HepG2 (cell line): ENCODE measurements at regions not wholly inside any gene's neighbourhood (a gene's known extent, or its start where the extent isn't known, plus 50 kb on each side); places are given as distances from the start of the nearest gene placed in this dataset.

Experiments used
- CEBPB ChIP-seq: IDR thresholded peaks from 2 replicates; pipeline ENCODE4 v1.6.1; 2011; ENCODE audit warnings: low read depth, low read length, improper control_type of control experiment, borderline replicate concordance
- CTCF ChIP-seq: sonication (generic); formaldehyde crosslinking; IDR thresholded peaks from 2 replicates; pipeline ENCODE4 v1.5.0; 2020; ENCODE audit warnings: mild to moderate bottlenecking, missing genetic modification reagents, moderate library complexity
- DRAP1 ChIP-seq: IDR thresholded peaks from 2 replicates; pipeline ENCODE4 v1.6.1; 2016; ENCODE audit warnings: missing genetic modification reagents, missing compliant biosample characterization
- FOXA1 ChIP-seq, 2 experiments: fragments of 450-650 bp in 1 of 2; sonication (generic) in 1 of 2; formaldehyde crosslinking in 1 of 2; IDR thresholded peaks; 2 replicates each; pipeline versions ENCODE4 v1.4.0 to v1.6.1; 2016 to 2020; ENCODE audit warnings: missing genetic modification reagents in 1 of 2
- POLR2A ChIP-seq, 2 experiments: IDR thresholded peaks; 2 replicates each; pipeline ENCODE4 v1.6.1; 2011; ENCODE audit warnings: low read depth in 2 of 2, low read length in 2 of 2, mild to moderate bottlenecking in 1 of 2, moderate library complexity in 1 of 2; ENCODE audit not compliant: insufficient read depth in 1 of 2
- RAD21 ChIP-seq: fragments of 450-650 bp; formaldehyde crosslinking; IDR thresholded peaks from 2 replicates; pipeline ENCODE4 v1.5.0; 2020; ENCODE audit warnings: mild to moderate bottlenecking
- REXO4 ChIP-seq: sonication (generic); formaldehyde crosslinking; IDR thresholded peaks from 2 replicates; pipeline ENCODE4 v1.8.0; 2022; ENCODE audit warnings: missing genetic modification reagents, mild to moderate bottlenecking, borderline replicate concordance
- SRSF4 ChIP-seq: fragments of 200-400 bp; formaldehyde crosslinking; IDR thresholded peaks from one replicate; pipeline ENCODE4 v1.6.1; 2018; ENCODE audit warnings: mild to moderate bottlenecking, low read depth, low read length, moderate library complexity; ENCODE audit not compliant: poor library complexity, severe bottlenecking
- TARDBP ChIP-seq: sonication (generic); formaldehyde crosslinking; IDR thresholded peaks from 2 replicates; pipeline ENCODE4 v1.8.0; 2022; ENCODE audit warnings: mild to moderate bottlenecking, missing genetic modification reagents
- TP53 ChIP-seq: sonication (generic); formaldehyde crosslinking; conservative IDR thresholded peaks from 2 replicates; pipeline ENCODE4 v1.4.0; 2020; ENCODE audit warnings: missing genetic modification reagents
- ZBTB46 ChIP-seq: sonication (generic); formaldehyde crosslinking; IDR thresholded peaks from 2 replicates; pipeline ENCODE4 v1.4.0; 2020; ENCODE audit warnings: mild to moderate bottlenecking, missing genetic modification reagents, borderline replicate concordance
- ZFP36 ChIP-seq: fragments of 150-350 bp; IDR thresholded peaks from 2 replicates; pipeline ENCODE4 v1.6.1; 2018; ENCODE audit warnings: borderline replicate concordance, low read length, low read depth; ENCODE audit not compliant: partially characterized antibody
- ZSCAN20 ChIP-seq: sonication (generic); formaldehyde crosslinking; IDR thresholded peaks from 2 replicates; pipeline ENCODE4 v1.4.0; 2020; ENCODE audit warnings: missing genetic modification reagents, mild to moderate bottlenecking, borderline replicate concordance
- ZSCAN22 ChIP-seq: sonication (generic); formaldehyde crosslinking; IDR thresholded peaks from 2 replicates; pipeline ENCODE4 v1.4.0; 2020; ENCODE audit warnings: mild to moderate bottlenecking, missing genetic modification reagents

GRCh38 chr10:91690412-91690811 lies 57.5 kb upstream of the PPP1R3C start:
- TF ChIP-seq ZBTB46 (CRISPR knock-in tag), result no peak
- TF ChIP-seq RAD21 (CRISPR knock-in tag), result no peak
- TF ChIP-seq CTCF (CRISPR knock-in tag), result no peak
- no peak for TF ChIP-seq POLR2A (IDR thresholded peaks at IDR 0.05; ENCODE audit: insufficient read depth in 1 of 2, low read depth in 2 of 2, low read length in 2 of 2)
- TF ChIP-seq ZSCAN22 (CRISPR knock-in tag), result no peak
- no peak for TF ChIP-seq CEBPB
- no peak for TF ChIP-seq TP53 (CRISPR knock-in tag)
- TF ChIP-seq REXO4, result no peak
- no peak for TF ChIP-seq TARDBP
- TF ChIP-seq SRSF4, result no peak
- TF ChIP-seq ZFP36, result no peak
- no peak for TF ChIP-seq ZSCAN20 (CRISPR knock-in tag)
- no peak for TF ChIP-seq FOXA1 (IDR thresholded peaks at IDR 0.05)
- no peak for TF ChIP-seq FOXA1 (CRISPR knock-in tag; IDR thresholded peaks at IDR 0.05)
- TF ChIP-seq DRAP1 (CRISPR knock-in tag), result no peak
